MCF 10A (cell line): ENCODE measurements at regions not wholly inside any gene's neighbourhood (a gene's known extent, or its start where the extent isn't known, plus 50 kb on each side); places are given as distances from the start of the nearest gene placed in this dataset.

ENCODE experiments used
- BruUV-seq: library from RNA; stranded (reverse); fragments of 400-500 nt; replicated peaks from 2 replicates; lab custom pipeline; 2021; lab: Mats Ljungman, UMichigan
- CTCF ChIA-PET: fragments of 300-600 bp; sonication (Branson Sonifier 250); formaldehyde crosslinking; extraction: SDS; loops from one replicate; lab custom pipeline; 2021; ENCODE audit warnings: antibody characterized with exemption, inconsistent platforms; lab: Yijun Ruan, JAX
- POLR2A ChIA-PET: fragments of 300-600, 350-650 bp; sonication (Branson Sonifier 250); formaldehyde crosslinking; extraction: SDS; loops from one replicate; lab custom pipeline; 2020; ENCODE audit warnings: antibody characterized with exemption, inconsistent platforms; lab: Yijun Ruan, JAX
- DNase-seq: peaks from one replicate; pipeline ENCODE4 v3.0.0-alpha.2; 2018; ENCODE audit not compliant: unreplicated experiment
- H3K27ac Mint-ChIP-seq: one replicate; pipeline ENCODE4 v1.8.0; 2022; ENCODE audit warnings: mild to moderate bottlenecking, low read depth, mixed read lengths; ENCODE audit not compliant: unreplicated experiment
- H3K27me3 Mint-ChIP-seq: one replicate; pipeline ENCODE4 v1.8.0; 2022; ENCODE audit warnings: mixed read lengths; ENCODE audit not compliant: insufficient read depth, unreplicated experiment
- H3K36me3 Mint-ChIP-seq: one replicate; pipeline ENCODE4 v1.8.0; 2022; ENCODE audit warnings: mild to moderate bottlenecking, moderate library complexity, mixed read lengths; ENCODE audit not compliant: insufficient read depth, unreplicated experiment
- H3K4me1 Mint-ChIP-seq: one replicate; pipeline ENCODE4 v1.8.0; 2022; ENCODE audit warnings: mixed read lengths; ENCODE audit not compliant: insufficient read depth, unreplicated experiment
- H3K4me3 Mint-ChIP-seq: one replicate; pipeline ENCODE4 v1.8.0; 2022; ENCODE audit warnings: mild to moderate bottlenecking, moderate library complexity, mixed read lengths; ENCODE audit not compliant: unreplicated experiment
- H3K9me3 Mint-ChIP-seq: one replicate; pipeline ENCODE4 v1.8.0; 2022; ENCODE audit warnings: mixed read lengths; ENCODE audit not compliant: unreplicated experiment
- intact Hi-C: fragments of 100-400 bp; cut with micrococcal nuclease; formaldehyde crosslinking; loops from 2 replicates; pipeline ENCODE4 v1.14.1; 2022
- TF ChIP-seq, protein P1 (sequence below): fragments of 200-600 bp; IDR thresholded peaks from one replicate; pipeline ENCODE4 v1.8.0; 2022; ENCODE audit warnings: antibody characterized with exemption, mild to moderate bottlenecking; ENCODE audit not compliant: unreplicated experiment

DNA sequence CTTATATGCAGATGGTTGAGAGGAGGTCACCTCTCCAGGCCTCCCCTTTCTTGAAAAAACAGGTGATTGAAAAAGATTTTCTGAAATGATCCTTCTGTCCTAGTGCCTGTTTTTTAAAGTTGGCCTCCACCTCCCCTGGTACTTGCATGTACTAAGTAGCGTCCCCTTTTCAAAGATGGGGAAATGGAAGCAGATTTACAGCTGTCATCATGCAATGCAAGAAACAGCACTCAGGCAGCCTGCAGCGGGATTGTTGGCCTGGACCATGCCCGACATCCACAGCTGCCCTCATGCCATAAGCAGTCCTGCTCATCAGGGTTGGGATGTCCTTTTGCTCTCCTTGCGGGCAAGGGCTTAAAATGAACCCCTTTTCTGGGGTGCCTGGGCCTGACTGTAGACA is 127.2 kb upstream of the MGMT start:
- H3K4me1 Mint-ChIP-seq, result no peaks in the 10 kb centered on the region
- intact Hi-C loops, result no loop called here

GRCh38 chr10:129341087-129341486 is 126.0 kb upstream of the MGMT start:
- H3K4me1 Mint-ChIP-seq, result no peaks in the 10 kb centered on the region
- no peak overlapping the region for H3K27ac Mint-ChIP-seq
- no peaks in the 10 kb centered on the region for H3K27me3 Mint-ChIP-seq
- POLR2A ChIA-PET, result no interaction called here
- no peaks in the 10 kb centered on the region for H3K36me3 Mint-ChIP-seq
- H3K9me3 Mint-ChIP-seq, result no peaks in the 10 kb centered on the region
- no TSS peak for BruUV-seq
- intact Hi-C loops, result no loop called here
- TF ChIP-seq, protein P1, sequence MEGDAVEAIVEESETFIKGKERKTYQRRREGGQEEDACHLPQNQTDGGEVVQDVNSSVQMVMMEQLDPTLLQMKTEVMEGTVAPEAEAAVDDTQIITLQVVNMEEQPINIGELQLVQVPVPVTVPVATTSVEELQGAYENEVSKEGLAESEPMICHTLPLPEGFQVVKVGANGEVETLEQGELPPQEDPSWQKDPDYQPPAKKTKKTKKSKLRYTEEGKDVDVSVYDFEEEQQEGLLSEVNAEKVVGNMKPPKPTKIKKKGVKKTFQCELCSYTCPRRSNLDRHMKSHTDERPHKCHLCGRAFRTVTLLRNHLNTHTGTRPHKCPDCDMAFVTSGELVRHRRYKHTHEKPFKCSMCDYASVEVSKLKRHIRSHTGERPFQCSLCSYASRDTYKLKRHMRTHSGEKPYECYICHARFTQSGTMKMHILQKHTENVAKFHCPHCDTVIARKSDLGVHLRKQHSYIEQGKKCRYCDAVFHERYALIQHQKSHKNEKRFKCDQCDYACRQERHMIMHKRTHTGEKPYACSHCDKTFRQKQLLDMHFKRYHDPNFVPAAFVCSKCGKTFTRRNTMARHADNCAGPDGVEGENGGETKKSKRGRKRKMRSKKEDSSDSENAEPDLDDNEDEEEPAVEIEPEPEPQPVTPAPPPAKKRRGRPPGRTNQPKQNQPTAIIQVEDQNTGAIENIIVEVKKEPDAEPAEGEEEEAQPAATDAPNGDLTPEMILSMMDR, result no peak
- CTCF ChIA-PET, result interaction anchor here (0.7 kb wide), 1 partner anchor 9 kb away, joined by 3 read pairs; no protein-coding TSS in a partner anchor
- H3K4me3 Mint-ChIP-seq, result no peak overlapping the region
- no peak for DNase-seq

More for the DNA sequence above, 127.2 kb upstream of the MGMT start:
- ChIA-PET POLR2A (no interaction called here), CTCF (no interaction called here)
- H3K4me3 Mint-ChIP-seq, result no peak overlapping the region
- TF ChIP-seq, protein P1, result no peak
- H3K27me3 Mint-ChIP-seq, result no peaks in the 10 kb centered on the region
- no peak overlapping the region for H3K27ac Mint-ChIP-seq
- H3K9me3 Mint-ChIP-seq, result no peaks in the 10 kb centered on the region
- no peaks in the 10 kb centered on the region for H3K36me3 Mint-ChIP-seq
- DNase-seq, result no peak
- BruUV-seq, result no TSS peak

DNA sequence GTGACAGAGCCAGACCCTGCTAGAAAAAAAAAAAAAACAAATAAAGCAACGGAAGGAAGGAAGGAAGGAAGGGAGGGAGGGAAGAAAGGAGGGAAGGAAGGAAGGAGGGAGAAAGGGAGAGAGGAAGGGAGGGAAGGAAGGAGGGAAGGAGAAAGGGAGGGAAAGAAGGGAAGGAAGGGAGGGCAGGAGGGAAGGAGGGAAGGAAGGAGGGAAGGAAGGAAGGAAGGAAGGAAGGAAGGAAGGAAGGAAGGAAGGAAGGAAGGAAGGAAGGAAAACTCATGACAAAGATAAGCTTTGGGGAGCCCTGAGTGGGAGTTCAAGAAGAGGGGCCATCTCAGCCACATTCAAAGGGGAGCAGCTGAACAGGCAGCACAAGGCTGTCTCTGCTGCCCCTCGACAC is 124.7 kb upstream of the MGMT start:
- POLR2A ChIA-PET, result interaction anchor here (0.6 kb wide), 1 partner anchor 14 kb away, joined by 3 read pairs; no protein-coding TSS in a partner anchor
- Mint-ChIP-seq H3K4me1 (no peaks in the 10 kb centered on the region), H3K36me3 (no peaks in the 10 kb centered on the region), H3K4me3 (no peak overlapping the region), H3K27me3 (no peaks in the 10 kb centered on the region), H3K9me3 (no peaks in the 10 kb centered on the region), H3K27ac (no peak overlapping the region)
- CTCF ChIA-PET, result no interaction called here
- TF ChIP-seq, protein P1, result no peak
- DNase-seq, result no peak
- BruUV-seq, result no TSS peak
- intact Hi-C loops, result no loop called here

DNA sequence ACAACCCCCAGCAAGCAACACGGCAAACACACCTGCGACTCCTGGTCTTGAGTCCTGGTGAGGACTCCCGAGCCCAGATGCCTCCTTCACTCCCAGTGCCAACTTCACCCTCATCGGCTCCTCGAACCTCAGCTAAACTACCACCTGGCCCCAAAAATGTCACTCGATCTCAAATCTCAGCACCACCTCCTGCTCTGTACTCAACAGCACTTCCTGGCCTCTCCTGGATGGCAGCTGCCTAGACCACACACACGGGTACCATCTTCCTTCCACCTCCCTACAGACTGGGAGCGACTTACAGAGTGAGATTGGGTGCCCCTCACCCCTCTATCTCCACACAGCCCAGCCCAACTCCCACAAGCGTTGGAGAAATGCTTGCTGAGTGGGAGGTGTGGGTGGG is 123.9 kb upstream of the MGMT start:
- no TSS peak for BruUV-seq
- Mint-ChIP-seq H3K27ac (no peak overlapping the region), H3K4me1 (no peaks in the 10 kb centered on the region), H3K36me3 (no peaks in the 10 kb centered on the region), H3K27me3 (no peaks in the 10 kb centered on the region), H3K9me3 (no peaks in the 10 kb centered on the region), H3K4me3 (no peak overlapping the region)
- intact Hi-C loops, result no loop called here
- ChIA-PET CTCF (no interaction called here), POLR2A (no interaction called here)
- TF ChIP-seq, protein P1, result no peak
- no peak for DNase-seq
